ENCODE measurements at regions not wholly inside any gene's neighbourhood (a gene's known extent, or its start where the extent isn't known, plus 50 kb on each side); places are given as distances from the start of the nearest gene placed in this dataset.
A peak's percentile ranks its signal among the peaks of the same experiment; 100 is the strongest.

DNA sequence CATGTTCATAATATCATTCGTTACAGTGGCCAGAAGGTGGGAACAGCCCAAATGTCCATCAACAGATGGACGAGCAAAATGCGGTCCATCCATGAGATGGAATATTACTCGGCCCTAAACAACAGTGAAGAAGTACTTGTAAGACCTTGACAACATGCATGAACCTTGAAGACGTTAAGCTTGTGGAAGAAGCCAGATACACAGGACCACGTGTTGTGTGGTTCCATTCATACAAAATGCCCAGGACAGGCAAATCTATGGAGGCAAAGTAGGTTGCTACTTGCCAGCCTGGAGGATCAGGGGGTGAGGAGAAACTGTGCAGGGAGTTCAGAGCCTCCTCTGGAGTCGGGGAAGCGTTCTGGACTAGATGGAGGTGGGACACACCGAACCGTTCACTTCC is 207.1 kb downstream of the ERMARD start:
- TF ChIP-seq MYC (IDR thresholded peaks at IDR 0.05; ENCODE audit: low read depth, low read length), result no peak
- TF ChIP-seq, protein P1, sequence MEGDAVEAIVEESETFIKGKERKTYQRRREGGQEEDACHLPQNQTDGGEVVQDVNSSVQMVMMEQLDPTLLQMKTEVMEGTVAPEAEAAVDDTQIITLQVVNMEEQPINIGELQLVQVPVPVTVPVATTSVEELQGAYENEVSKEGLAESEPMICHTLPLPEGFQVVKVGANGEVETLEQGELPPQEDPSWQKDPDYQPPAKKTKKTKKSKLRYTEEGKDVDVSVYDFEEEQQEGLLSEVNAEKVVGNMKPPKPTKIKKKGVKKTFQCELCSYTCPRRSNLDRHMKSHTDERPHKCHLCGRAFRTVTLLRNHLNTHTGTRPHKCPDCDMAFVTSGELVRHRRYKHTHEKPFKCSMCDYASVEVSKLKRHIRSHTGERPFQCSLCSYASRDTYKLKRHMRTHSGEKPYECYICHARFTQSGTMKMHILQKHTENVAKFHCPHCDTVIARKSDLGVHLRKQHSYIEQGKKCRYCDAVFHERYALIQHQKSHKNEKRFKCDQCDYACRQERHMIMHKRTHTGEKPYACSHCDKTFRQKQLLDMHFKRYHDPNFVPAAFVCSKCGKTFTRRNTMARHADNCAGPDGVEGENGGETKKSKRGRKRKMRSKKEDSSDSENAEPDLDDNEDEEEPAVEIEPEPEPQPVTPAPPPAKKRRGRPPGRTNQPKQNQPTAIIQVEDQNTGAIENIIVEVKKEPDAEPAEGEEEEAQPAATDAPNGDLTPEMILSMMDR (IDR thresholded peaks at IDR 0.05; ENCODE audit: low read depth, low read length), result no peak
- TF ChIP-seq POLR2A (IDR thresholded peaks at IDR 0.05; ENCODE audit: extremely low read depth, insufficient read length), result no peak
- TF ChIP-seq, protein P2, sequence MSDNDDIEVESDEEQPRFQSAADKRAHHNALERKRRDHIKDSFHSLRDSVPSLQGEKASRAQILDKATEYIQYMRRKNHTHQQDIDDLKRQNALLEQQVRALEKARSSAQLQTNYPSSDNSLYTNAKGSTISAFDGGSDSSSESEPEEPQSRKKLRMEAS (IDR thresholded peaks at IDR 0.05; ENCODE audit: low read depth, low read length), result no peak; the same call in 1 of the 2 replicates
- DNase-seq (ENCODE audit: low read depth), result no peak
- peak overlapping the region; percentile 57 for H3K4me3 ChIP-seq (ENCODE audit: low read depth, low read length)

DNA sequence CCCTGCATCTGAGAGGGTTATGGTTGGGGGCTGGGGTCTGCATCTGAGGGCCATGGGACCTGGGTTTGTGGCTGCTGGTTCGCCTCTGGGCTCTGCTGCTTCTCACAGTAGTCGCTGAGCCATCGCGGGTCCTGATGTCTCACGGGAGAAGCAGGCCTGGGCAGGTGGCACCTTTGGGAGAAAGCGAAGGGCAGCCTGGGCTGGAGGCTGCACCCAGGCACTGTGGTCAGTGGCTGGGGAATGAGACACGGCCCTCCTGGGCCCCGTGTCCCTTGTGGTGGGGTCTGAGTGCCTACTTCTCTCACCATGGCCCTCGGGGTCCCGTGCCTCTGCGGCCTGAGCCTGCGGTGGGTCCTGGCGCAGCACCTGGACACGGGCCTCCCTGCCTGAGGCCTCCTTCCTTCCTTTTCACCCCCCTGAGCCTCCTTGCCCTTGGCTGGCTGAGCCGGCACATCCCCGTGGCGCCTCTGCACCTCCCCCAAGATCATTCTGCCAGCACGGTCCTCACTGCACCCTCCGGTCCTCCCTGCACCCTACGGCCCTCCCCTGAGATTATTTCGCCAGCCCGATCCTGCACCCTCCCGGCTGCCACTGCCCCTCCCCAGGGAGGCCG is 206.0 kb downstream of the ERMARD start:
- TF ChIP-seq MYC (IDR thresholded peaks at IDR 0.05; ENCODE audit: low read depth, low read length), result no peak; the same call in 1 of the 2 replicates
- peak; percentile 97 for DNase-seq (ENCODE audit: low read depth)
- H3K4me3 ChIP-seq (ENCODE audit: low read depth, low read length), result peak overlapping the region; percentile 45

DNA sequence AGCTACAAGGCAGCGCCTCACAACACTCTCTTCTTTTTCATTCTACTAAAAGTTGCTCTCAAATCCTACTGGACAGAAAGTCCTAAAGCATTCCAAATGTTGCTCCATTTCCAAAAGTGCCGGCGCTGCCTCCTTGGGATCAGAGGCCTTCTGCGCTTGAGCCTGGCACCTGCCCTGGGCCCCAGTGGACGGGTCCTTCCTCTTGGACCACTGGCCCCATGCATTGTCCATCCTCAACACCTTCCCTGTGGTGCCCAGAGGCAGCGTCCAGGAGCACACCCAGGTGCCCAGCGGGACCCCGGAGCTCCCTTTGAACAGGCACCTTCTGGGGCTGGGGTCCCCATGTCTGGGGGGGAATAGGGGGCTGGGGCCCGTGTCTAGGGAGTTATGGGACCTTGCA is 205.2 kb downstream of the ERMARD start:
- DNase-seq (ENCODE audit: low read depth), result no peak
- TF ChIP-seq, protein P2 (IDR thresholded peaks at IDR 0.05; ENCODE audit: low read depth, low read length), result no peak
- TF ChIP-seq MYC (IDR thresholded peaks at IDR 0.05; ENCODE audit: low read depth, low read length) (no peak), POLR2A (IDR thresholded peaks at IDR 0.05; ENCODE audit: extremely low read depth, insufficient read length) (no peak)
- TF ChIP-seq, protein P1 (IDR thresholded peaks at IDR 0.05; ENCODE audit: low read depth, low read length), result no peak
- H3K4me3 ChIP-seq (ENCODE audit: low read depth, low read length), result no peak overlapping the region

DNA sequence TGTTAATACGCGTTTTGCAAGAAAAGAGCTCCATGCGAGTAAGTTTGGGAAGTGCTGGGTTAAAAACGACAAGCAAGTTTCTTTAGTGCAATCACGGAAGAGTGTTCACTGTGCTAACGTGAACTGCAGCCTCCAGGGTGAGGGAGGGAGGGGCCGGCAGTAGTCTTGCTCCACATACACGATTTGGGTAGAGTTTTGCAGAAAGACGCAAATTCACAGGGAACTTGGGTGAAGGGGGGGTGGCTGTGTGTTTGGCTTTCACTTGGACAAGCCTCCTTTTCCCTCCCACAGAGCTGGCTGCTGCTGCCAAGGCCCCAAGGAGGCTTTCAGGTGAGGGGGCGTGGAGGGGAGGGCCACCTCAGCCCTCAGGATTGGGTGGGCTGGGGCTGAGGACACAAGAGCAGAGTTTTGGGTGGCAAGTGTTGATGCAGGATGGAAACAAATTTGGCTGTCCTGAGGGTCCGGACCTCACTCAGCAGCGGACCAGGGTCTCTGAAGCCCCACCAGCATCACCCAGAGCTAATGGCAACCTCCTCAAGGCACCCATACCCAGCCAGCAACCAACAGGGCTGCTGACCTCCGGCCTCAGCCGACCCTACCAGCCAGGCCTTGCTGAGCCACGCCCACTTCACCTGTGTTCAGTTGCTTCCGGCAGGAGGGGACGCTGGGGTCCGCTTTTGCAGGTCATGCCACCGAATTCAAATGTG is 204.5 kb downstream of the ERMARD start:
- TF ChIP-seq MYC (IDR thresholded peaks at IDR 0.05; ENCODE audit: low read depth, low read length) (no peak), POLR2A (IDR thresholded peaks at IDR 0.05; ENCODE audit: extremely low read depth, insufficient read length) (no peak)
- TF ChIP-seq, protein P1 (IDR thresholded peaks at IDR 0.05; ENCODE audit: low read depth, low read length), result no peak
- TF ChIP-seq, protein P2 (IDR thresholded peaks at IDR 0.05; ENCODE audit: low read depth, low read length), result no peak
- peak; percentile 93 for DNase-seq (ENCODE audit: low read depth)
- peak overlapping the region; percentile 48 for H3K4me3 ChIP-seq (ENCODE audit: low read depth, low read length)

DNA sequence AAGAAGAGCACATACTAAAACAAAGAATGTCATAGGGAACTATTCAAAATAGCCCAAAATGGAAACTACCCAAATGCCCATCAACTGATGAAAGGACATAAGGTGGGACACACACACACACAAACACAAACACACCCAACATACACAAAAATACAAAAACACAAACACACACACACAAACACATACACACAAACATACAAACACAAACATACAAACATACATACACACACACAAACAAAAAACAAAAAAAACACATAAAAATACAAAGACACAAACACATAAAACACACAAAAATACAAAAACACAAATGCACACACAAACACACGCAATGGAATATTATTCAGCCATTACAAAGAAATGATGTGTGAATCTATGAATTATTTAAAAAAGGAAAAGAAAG is 203.6 kb downstream of the ERMARD start:
- DNase-seq (ENCODE audit: low read depth), result no peak
- TF ChIP-seq POLR2A (IDR thresholded peaks at IDR 0.05; ENCODE audit: extremely low read depth, insufficient read length), result no peak
- TF ChIP-seq, protein P2 (IDR thresholded peaks at IDR 0.05; ENCODE audit: low read depth, low read length), result no peak
- H3K4me3 ChIP-seq (ENCODE audit: low read depth, low read length), result peak overlapping the region; percentile 48

DNA sequence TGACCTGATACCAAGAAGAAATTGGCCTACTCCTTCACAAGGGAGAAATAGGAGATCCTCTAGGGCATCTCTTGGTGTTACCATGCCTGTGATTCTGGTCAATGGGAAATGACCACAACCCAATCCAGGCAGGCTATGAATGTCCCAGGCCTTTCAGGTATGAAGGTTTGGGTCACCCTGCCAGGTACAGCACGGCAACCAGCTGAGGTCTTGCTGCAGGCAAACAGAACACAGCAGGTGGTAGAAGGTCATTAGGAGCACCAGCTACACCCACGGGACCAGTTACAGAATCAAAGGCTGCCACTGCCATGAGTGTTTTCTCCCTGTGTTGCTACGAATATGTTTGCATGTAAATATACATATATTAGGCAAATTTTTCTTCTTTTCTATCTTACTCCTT is 202.3 kb downstream of the ERMARD start:
- DNase-seq (ENCODE audit: low read depth), result no peak
- TF ChIP-seq, protein P2 (IDR thresholded peaks at IDR 0.05; ENCODE audit: low read depth, low read length), result no peak
- TF ChIP-seq POLR2A (IDR thresholded peaks at IDR 0.05; ENCODE audit: extremely low read depth, insufficient read length) (no peak), MYC (IDR thresholded peaks at IDR 0.05; ENCODE audit: low read depth, low read length) (no peak)
- TF ChIP-seq, protein P1 (IDR thresholded peaks at IDR 0.05; ENCODE audit: low read depth, low read length), result no peak
- H3K4me3 ChIP-seq (ENCODE audit: low read depth, low read length), result no peak overlapping the region
